Pons (tissue), 1 donor: ENCODE measurements at regions not wholly inside any gene's neighbourhood (a gene's known extent, or its start where the extent isn't known, plus 50 kb on each side); places are given as distances from the start of the nearest gene placed in this dataset.

Source experiments
- DNase-seq: peaks from one replicate; pipeline ENCODE4 v3.0.0-alpha.2; 2016; ENCODE audit warnings: low spot score

- DNase-seq, result no peak
Observed at GRCh38 chrY:8202837-8203236, 1134.4 kb upstream of the TSPY4 start.

GRCh38 chrY:8241144-8241543 is 1096.1 kb upstream of the TSPY4 start:
- no peak for DNase-seq

DNA sequence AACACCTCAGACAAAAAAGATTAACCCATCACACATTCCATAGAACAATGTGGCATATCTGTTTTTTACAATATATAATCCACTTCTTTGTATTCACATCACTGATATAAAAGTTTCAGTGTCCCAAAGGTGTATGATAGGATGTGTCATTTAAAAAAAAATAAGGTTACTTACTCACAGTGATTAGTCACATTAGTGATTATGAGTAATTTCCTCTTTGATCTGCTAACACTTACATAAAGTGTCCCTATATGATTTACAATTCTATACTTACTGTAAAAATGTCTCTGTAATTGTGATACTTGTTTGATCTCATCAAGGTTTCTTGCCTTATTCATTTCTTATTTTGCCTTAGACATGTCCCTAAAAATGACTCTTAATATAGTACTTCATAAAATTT is 1063.5 kb upstream of the TSPY4 start:
- DNase-seq, result no peak

- DNase-seq, result no peak
Observed at GRCh38 chrY:8305021-8305420, 1032.2 kb upstream of the TSPY4 start.

- no peak for DNase-seq
Observed at GRCh38 chrY:8324113-8324512, 1013.2 kb upstream of the TSPY4 start.

GRCh38 chrY:8326944-8327343 is 1010.3 kb upstream of the TSPY4 start:
- no peak for DNase-seq

DNA sequence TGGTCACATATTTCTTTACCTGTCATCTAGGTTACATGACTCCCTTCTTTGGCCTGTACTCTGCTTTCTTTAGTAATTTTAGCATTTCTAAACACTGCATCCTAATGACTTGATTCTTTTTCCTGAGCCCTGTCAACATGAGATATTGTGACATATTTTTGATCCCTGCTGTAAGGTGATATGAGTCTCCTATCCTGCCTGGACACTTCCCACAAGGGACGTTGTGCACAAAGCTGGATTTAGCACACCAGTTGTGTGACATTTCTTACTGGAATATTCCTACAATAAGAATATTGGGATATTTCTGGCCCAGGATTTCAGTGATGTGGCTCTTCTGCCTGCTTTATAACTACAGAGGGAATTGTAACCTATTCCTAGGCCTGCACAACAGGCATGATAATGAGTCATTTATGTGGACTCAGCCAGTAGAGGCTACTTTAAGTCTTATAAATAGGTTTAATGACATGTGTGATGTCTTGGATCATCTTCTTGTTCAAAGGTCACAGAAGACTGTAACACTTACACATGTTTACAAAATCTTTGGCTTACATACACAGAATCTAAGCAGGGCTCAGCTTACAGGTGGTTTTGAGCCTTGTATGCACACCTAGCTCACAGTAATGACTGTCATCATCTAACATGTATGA is 1009.4 kb upstream of the TSPY4 start:
- no peak for DNase-seq

DNA sequence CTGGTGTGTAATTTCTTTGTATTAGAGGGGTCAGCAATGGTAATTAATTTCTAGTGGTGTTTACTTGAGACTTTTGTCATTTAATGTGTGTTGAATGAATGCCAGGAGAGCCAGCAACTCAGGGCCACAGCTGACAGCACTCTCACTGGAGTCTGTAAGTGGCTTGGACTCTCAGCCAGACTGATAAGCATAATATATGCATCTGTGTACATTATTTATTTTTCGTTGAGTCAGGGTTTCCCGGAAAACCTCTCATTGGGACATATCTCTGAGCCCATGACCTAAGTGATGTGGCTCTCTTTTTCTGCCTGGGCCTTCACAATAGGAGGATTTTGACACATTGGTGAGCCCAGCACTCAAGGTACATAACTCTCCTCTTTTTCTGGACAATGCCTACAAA is 1007.8 kb upstream of the TSPY4 start:
- DNase-seq, result no peak

- DNase-seq, result no peak
Observed at GRCh38 chrY:8329929-8330328, 1007.3 kb upstream of the TSPY4 start.

GRCh38 chrY:8333328-8333727 is 1003.9 kb upstream of the TSPY4 start:
- DNase-seq, result no peak

DNA sequence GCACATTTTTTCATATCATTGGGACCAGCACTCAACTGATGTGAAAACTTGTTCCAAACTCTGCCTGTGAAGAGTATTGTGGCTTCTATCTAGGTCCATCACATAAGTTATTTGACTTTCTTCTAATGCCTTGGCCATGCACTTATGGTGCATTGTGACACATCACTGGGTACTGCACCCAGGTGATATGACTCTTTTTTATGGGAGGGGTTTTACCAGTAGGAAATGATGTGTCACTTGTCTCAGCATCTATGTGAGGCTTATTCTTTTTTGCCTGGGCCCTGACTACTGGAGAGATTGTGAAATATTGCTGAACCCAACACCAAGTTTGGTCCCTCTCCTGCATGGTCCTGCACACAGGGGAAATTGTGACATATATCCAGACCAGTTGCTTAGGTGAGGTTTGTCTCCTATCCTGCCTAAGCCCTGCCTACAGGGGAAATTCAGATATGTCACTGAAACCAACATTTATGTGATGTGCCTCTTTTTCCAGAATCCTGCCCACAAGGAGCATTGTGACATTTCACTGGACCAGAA is 1001.9 kb upstream of the TSPY4 start:
- DNase-seq, result no peak

DNA sequence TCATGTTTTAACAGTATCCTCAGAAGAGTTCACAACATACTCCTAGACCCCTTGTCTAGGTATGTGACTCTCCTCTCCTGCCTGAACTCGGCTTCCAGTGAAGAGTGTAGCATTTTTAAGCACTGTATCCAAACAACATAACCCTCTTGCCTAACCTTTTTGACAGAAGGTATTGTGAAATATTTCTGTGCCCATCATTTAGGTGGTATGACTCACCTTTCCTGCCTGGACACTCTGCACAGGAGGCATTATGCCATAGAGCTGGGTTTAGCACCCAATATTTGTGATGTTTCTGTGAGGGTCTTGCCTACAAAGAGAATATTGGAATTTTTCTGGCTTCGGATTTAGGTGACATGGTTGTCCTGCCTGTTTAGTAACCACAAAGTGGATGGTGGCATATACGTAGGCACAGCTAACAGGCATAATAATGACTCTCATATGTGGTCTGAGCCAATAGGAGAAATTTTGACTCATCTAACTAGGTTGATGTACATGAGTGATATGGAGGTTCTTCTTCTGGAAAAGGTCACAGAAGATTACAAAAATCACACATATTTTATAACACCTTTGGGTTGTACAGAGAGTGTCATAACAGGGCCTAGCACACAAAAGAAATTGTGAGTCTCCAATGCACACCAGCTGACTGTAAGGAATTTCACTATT is 1001.0 kb upstream of the TSPY4 start:
- no peak for DNase-seq

DNA sequence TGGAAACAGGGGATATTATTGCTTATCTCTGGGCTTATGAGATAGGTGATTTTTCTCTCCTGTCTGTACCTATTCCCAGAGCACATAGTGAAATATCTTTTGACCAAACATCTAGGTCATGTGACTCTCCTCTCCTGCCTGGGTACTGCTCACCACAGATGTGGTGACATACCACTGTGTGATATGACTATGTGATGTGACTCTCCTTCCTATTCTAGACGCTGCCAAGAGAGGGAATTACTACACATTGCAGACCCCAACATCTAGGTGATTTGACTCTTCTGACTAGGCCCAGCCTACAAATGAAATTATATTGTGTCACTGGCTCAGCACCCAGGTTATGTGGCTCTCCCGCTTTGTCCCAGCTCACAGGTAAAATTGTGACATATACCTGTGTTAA is 996.3 kb upstream of the TSPY4 start:
- no peak for DNase-seq

DNA sequence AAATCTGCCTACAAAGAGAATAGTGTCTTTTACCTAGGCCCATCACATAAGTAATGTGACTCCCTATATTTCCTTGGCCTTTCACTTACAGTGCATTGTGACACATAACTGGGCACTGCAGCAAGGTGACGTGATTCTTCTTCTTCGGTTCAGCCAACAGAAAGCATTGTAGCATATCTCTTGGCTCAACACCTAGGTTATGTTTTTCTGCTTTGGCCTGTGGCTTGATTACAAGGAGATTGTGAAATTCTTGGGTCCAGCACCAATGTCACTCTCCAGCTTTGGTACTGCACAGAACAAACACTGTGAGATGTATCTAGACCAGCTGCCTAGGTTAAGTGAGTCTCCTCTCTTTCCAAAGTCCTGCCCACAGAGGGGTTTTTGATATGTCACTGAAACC is 995.1 kb upstream of the TSPY4 start:
- DNase-seq, result no peak

DNA sequence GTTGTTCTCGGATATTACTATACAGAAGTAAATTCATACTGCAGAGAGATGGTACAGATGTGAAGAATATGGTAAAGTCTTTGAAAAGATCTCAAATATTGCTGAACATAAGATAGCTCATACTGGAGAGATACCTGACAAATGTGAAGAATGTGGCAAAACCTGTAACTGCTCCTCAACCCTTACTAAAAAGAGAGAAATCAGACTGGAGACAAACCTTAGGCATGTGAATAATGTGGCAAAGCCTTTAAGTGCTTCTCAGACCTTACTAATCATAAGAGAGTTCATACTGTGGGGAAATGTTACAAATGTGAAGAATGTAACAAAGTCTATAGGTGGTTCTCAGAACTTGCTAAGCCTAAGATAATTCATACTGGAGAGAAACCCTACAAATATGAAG is 986.0 kb upstream of the TSPY4 start:
- no peak for DNase-seq

DNA sequence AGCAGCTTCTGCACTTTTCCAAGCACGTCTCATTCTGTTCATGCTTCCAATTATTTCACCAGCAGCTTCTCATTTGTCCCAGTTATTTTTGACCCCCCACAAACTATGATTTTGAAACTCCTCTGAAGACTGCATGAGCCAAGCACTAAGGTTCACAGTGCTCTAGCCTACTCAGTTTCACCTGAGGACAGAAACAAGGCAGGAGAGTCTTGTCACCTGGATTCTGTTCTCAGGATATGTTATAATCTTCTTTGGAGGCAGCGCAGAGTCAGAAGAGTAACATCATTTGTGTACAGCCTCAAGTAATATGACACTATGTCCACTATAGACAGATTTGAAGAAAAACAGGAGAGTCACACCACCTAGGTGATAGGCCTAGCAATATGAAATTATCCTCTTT is 985.1 kb upstream of the TSPY4 start:
- no peak for DNase-seq

GRCh38 chrY:8358161-8358560 is 979.1 kb upstream of the TSPY4 start:
- no peak for DNase-seq

GRCh38 chrY:8361715-8362114 is 975.5 kb upstream of the TSPY4 start:
- no peak for DNase-seq

DNA sequence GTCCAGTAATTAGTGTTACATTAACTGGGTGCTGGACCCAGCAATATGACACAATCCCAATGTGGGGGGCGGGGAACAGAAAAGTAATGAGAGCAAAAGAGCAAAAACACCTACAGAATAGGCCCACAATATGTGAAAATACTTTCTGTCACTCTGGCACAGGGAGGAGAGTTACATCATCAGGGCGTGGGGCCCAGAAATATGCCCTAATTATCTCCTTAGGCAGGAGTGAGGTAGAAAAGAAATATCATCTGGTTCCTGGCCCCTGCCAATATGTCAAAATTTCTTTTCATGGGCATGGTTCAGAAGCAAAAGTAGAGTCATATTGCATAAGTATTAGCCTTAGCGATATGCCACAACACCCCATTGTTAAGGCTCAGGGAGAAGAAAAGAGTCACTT is 959.8 kb upstream of the TSPY4 start:
- no peak for DNase-seq

DNA sequence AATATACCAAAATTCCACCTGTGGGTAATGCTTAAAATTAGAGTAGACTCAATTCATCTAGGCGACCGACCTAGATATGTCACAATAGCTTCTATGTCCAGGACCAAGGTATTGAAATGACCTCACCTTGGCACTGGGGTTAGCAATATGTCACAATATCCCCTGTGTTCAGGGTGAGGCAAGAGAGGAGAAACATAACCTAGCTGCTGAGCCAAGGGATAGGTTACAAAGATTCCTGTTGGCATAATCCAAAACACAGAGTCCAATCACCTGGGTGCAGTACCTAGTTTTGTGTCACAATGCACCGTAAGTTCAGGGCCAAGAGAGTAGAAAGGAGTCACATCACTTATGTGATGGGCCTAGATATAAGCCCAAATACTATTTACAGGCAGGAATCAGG is 957.5 kb upstream of the TSPY4 start:
- DNase-seq, result no peak

DNA sequence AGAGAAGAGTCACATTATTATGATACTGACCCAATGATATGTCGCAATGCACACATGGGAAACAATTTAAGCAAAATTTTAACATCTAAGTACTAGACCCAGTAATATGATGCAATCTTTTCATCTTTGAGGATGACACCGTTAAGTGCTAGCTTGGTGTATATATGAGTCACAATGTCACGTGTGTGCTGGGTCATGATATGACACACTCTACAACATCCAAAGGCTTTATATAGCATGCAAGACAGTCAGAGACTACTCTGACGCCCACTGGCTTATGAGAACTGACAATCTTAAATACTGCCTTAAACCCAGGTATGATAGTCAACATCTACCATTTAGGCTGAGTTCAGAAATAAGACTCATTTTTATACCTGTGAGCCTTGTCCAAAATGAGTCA is 955.8 kb upstream of the TSPY4 start:
- no peak for DNase-seq

- no peak for DNase-seq
Observed at GRCh38 chrY:8386053-8386452, 951.2 kb upstream of the TSPY4 start.

GRCh38 chrY:8388512-8388911 is 948.8 kb upstream of the TSPY4 start:
- DNase-seq, result no peak

GRCh38 chrY:8390310-8390709 is 947.0 kb upstream of the TSPY4 start:
- no peak for DNase-seq
